T-helper 2 cell treated with Interferon-gamma antibody and Interleukin-4, amounts not matched to agents 5 μg/mL and 100 μg/mL, for 36 hours (primary cell): ENCODE measurements at regions not wholly inside any gene's neighbourhood (a gene's known extent, or its start where the extent isn't known, plus 50 kb on each side); places are given as distances from the start of the nearest gene placed in this dataset.
"Not testable (repeated sequence)": the region's sequence is repeated elsewhere in the genome, so short reads cannot be mapped to it uniquely, and the experiment has no call there.

ENCODE experiments used
- DNase-seq: peaks from one replicate; pipeline ENCODE4 v3.0.0; 2021; ENCODE audit warnings: low spot score
- H3K27ac Mint-ChIP-seq: one replicate; pipeline ENCODE4 v1.8.0; 2021; ENCODE audit warnings: mild to moderate bottlenecking, mixed read lengths
- H3K27me3 Mint-ChIP-seq: one replicate; pipeline ENCODE4 v1.8.0; 2021; ENCODE audit warnings: low read depth, mixed read lengths
- H3K36me3 Mint-ChIP-seq: one replicate; pipeline ENCODE4 v1.8.0; 2021; ENCODE audit warnings: low read depth, mixed read lengths
- H3K4me1 Mint-ChIP-seq: one replicate; pipeline ENCODE4 v1.8.0; 2021; ENCODE audit warnings: low read depth, mixed read lengths
- H3K4me3 Mint-ChIP-seq: one replicate; pipeline ENCODE4 v1.8.0; 2022; ENCODE audit warnings: mild to moderate bottlenecking, moderate library complexity, mixed read lengths
- H3K9me3 Mint-ChIP-seq: one replicate; pipeline ENCODE4 v1.8.0; 2021; ENCODE audit warnings: mixed read lengths

DNA sequence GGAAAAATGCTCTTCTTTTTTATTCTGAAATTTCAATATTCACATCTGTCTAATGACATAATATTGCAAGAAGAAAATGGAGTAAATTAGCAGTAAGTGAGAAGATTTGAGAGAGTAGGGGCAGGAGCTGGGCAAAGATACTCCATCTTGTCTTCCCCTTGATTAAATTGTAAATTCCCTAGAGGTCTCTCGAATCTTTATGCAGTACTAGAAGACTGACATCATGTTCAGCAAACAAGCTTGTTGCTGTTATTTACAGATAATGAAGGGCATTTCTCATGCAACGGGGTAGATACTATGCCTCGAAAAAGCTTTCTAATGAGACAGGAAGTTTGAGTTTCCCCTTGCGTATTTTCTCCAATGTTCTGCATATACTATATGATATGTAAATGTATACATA, 306.9 kb upstream of the PTCHD4 start:
- DNase-seq = no peak
- H3K9me3 Mint-ChIP-seq = peaks cover 6% of the 10 kb centered on the region
- H3K4me3 Mint-ChIP-seq = no peak overlapping the region
- no peaks in the 10 kb centered on the region for H3K36me3 Mint-ChIP-seq
- no peaks in the 10 kb centered on the region for H3K27me3 Mint-ChIP-seq
- no peak overlapping the region for H3K27ac Mint-ChIP-seq
- no peaks in the 10 kb centered on the region for H3K4me1 Mint-ChIP-seq

DNA sequence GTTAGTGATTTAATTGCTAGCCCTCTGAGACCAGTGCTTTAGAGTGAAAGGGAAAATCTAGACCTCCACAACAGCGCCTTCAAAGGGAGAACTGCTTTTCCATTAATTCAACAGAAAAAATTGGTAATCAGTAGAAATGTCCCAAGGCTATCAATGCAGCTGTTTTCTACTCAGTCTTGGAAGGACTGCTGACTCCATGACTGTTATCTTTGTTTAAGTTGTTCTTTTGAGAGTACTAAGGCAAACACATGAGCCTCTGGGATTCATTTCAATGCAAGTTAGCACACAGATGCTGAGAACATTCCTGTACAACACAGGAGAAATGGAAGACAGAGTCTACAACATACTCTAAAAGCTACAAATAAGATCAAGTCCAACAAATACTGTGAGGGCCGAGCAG, 301.7 kb upstream of the PTCHD4 start:
- H3K27ac Mint-ChIP-seq = no peak overlapping the region
- H3K36me3 Mint-ChIP-seq = no peaks in the 10 kb centered on the region
- no peaks in the 10 kb centered on the region for H3K9me3 Mint-ChIP-seq
- no peaks in the 10 kb centered on the region for H3K27me3 Mint-ChIP-seq
- no peak overlapping the region for H3K4me3 Mint-ChIP-seq
- no peak for DNase-seq
- H3K4me1 Mint-ChIP-seq = no peaks in the 10 kb centered on the region

DNA sequence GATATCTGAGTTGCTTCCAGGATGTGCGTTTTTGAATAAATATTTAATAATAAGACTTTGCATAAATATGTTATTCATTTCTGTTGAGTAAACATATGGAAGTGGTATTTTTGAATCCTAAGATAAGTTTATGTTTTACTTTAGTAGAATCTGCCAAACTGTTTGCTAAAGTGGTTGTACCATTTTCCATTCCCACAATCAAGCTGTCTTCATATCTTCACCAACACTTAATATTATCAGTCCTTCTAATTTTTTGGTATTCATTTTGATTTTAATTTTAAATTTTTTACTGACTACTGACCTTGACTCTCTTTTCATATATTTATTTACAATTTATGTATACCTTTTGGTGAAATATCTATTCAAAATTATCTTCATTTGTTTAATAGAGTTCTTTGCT, 293.9 kb upstream of the PTCHD4 start:
- H3K27me3 Mint-ChIP-seq = no peaks in the 10 kb centered on the region
- peaks cover 14% of the 10 kb centered on the region for H3K9me3 Mint-ChIP-seq
- no peak overlapping the region for H3K27ac Mint-ChIP-seq
- no peak for DNase-seq
- no peaks in the 10 kb centered on the region for H3K36me3 Mint-ChIP-seq
- no peak overlapping the region for H3K4me3 Mint-ChIP-seq
- no peaks in the 10 kb centered on the region for H3K4me1 Mint-ChIP-seq

DNA sequence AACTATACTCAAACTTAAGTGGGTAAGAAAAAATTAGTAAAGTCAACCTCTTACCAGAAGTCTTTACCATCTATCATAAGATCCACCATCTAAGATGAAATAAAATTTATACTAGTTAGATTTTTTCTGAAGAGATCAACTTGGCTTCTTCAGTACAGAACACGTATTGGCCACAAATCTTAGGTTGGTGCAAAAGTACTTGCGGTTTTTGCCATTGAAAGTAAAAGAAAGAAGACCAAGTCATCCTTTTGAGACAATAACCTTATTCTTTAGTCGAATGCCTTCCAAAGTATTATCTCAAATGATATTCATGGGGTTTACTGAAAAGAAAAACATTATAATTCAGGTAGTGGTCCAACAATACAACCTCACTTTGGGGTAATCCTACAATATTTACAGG, 292.6 kb upstream of the PTCHD4 start:
- Mint-ChIP-seq H3K36me3 (no peaks in the 10 kb centered on the region), H3K27ac (no peak overlapping the region), H3K27me3 (no peaks in the 10 kb centered on the region), H3K4me3 (no peak overlapping the region), H3K9me3 (peaks cover 21% of the 10 kb centered on the region), H3K4me1 (no peaks in the 10 kb centered on the region)
- DNase-seq = no peak

DNA sequence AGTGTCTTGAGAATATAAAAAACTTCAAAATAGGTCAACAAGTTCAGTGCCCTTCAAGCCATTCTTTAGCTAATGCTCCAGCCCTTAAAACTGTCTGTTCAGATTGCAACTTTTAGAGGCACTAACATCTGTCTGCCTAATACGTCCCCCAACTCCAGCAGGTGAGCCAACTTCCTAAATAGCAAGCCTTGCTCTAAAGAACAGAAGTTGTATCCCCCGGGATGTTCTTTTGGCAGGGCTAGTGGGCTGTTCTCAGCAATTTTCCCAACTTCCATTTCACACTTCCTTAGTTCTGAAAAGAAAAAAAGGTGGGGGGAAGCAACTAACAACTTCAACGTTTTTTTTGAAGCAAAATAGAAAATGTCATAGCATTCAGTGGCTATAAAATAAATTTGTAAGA, 290.0 kb upstream of the PTCHD4 start:
- no peaks in the 10 kb centered on the region for H3K36me3 Mint-ChIP-seq
- H3K4me1 Mint-ChIP-seq = no peaks in the 10 kb centered on the region
- no peak for DNase-seq
- H3K27me3 Mint-ChIP-seq = no peaks in the 10 kb centered on the region
- no peak overlapping the region for H3K27ac Mint-ChIP-seq
- peaks cover 25% of the 10 kb centered on the region for H3K9me3 Mint-ChIP-seq
- no peak overlapping the region for H3K4me3 Mint-ChIP-seq

DNA sequence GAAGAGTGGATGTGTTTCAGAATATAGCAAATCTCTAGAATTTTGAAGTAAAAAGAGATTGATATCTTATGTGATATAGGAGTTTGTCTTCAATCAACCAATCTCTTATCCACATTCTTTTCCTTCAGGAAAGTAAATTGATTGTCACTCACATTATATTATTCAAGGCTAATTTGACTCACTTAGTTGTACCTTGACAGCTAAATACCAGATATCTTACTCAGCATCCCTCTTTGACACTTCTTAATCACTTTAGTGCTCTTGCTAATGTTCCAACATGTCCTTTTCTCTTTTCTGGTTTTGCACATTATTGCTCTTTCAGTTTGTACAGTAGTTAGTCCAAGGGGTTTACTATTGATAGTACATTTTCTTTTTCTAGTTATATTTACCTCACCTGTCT, 286.9 kb upstream of the PTCHD4 start:
- H3K9me3 Mint-ChIP-seq = peaks cover 19% of the 10 kb centered on the region
- no peaks in the 10 kb centered on the region for H3K36me3 Mint-ChIP-seq
- no peak overlapping the region for H3K4me3 Mint-ChIP-seq
- no peak overlapping the region for H3K27ac Mint-ChIP-seq
- no peaks in the 10 kb centered on the region for H3K27me3 Mint-ChIP-seq
- no peak for DNase-seq
- no peaks in the 10 kb centered on the region for H3K4me1 Mint-ChIP-seq

DNA sequence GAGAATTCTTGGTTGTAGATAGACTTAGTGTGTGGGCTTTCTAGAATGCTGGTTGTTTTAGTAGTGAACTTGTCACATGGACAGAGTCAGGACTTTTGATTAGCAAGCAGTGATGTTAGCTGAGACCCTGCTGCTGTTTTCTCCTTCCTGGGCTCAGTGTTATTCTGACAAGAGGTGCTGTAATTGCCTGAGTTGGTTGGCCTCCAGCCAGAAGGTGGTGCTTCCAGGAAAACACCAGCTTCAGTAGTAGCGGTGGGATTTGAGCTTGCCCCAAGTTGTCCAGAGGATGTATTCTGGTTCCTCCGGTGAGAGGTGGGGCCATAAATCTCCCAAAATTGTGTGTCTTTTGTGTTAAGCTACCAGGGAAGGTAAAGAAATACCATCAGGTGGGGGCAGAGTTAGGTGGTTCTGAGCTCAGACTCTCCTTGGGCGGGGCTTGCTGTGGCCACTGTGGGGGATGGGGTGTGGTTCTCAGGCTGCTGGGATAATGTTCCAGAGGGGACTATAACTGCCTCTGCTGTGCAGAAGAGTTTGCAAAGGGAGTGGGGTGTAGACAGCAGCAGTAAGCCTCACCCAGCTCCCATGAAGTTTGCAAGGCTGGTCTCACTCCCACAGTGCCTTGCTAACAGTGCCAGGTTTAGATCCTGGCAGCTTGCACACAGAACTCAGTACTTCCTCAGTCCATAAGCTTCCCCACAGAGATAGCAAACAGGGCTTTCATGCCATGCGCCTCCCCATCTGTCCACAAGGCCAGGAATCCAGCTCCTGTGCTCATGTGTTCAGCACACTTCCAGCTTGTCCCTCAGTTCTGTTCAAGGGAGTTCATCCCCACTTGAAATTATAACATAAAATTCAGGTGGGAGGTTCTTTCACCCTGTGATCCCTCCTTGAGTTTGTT, 278.4 kb upstream of the PTCHD4 start:
- DNase-seq = no peak
- H3K36me3 Mint-ChIP-seq = no peaks in the 10 kb centered on the region
- peaks cover 20% of the 10 kb centered on the region for H3K9me3 Mint-ChIP-seq
- no peaks in the 10 kb centered on the region for H3K4me1 Mint-ChIP-seq
- H3K27me3 Mint-ChIP-seq = no peaks in the 10 kb centered on the region
- H3K27ac Mint-ChIP-seq = no peak overlapping the region
- H3K4me3 Mint-ChIP-seq = no peak overlapping the region

DNA sequence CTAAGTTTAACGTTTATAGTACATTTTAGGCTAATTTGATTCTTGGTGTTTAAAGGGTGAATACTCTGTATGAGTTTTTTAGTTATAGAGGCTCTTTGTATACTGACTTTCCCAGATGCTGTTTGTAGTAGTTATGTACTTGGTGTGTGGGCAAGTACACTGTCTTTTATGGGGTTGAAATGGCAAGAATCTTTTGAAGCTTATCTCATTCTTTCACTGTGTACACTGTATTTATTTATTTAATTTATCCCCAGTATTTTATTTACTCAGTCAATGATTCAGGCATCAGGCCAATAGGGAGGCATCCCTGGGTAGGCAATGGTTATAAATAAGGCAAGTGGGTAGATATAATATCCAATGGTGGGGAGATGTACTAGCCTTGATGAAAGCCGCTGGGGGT, 277.0 kb upstream of the PTCHD4 start:
- no peak overlapping the region for H3K4me3 Mint-ChIP-seq
- H3K9me3 Mint-ChIP-seq = peaks cover 23% of the 10 kb centered on the region
- H3K4me1 Mint-ChIP-seq = no peaks in the 10 kb centered on the region
- no peak overlapping the region for H3K27ac Mint-ChIP-seq
- H3K36me3 Mint-ChIP-seq = no peaks in the 10 kb centered on the region
- H3K27me3 Mint-ChIP-seq = no peaks in the 10 kb centered on the region
- DNase-seq = no peak

DNA sequence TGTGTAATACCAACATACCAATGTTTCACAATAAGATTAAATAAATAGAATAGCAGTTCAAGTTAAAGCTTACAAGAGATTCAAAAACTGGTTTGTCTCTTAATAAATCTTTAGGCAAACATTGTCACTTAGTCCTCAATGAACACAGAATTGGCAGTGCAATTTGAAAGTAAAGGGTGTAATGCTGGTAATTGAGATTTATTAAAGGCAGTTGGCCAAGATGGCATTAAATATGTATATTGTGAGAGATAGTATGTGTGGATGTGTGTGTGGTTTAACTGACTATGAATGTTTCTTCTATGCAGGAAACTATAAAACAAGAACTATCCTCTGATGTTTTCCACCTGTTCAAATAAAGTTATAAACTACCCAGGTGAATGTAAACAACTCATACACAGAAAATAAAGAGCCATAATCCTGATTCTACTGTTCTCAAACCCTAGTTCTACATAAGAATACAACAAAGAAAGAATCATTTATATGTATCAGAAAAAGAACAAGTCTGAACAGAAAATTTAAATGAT, 267.9 kb upstream of the PTCHD4 start:
- H3K36me3 Mint-ChIP-seq = no peaks in the 10 kb centered on the region
- no peak overlapping the region for H3K4me3 Mint-ChIP-seq
- no peaks in the 10 kb centered on the region for H3K4me1 Mint-ChIP-seq
- DNase-seq = no peak
- H3K27me3 Mint-ChIP-seq = no peaks in the 10 kb centered on the region
- peaks cover 7% of the 10 kb centered on the region for H3K9me3 Mint-ChIP-seq
- no peak overlapping the region for H3K27ac Mint-ChIP-seq

DNA sequence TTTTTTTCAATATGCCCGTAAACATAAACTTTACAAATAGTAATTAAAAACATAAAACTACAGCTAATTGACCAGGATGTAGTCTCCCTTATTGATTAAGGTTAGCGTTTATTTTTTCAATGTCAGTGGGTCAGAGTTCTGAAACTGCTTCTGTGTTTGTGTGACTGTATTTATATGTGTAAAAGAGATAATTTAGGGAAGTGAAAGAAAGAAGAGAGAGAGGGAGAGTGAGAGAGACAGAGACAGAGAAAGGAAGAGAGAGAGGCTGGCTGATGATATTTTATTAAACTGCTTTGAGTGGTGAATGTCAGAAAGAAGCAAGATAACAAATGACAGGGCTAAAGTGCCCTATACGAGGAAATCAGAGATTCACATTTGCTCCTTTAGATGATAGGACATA, 266.1 kb upstream of the PTCHD4 start:
- H3K36me3 Mint-ChIP-seq = no peaks in the 10 kb centered on the region
- H3K9me3 Mint-ChIP-seq = peaks cover 7% of the 10 kb centered on the region
- H3K27ac Mint-ChIP-seq = no peak overlapping the region
- no peaks in the 10 kb centered on the region for H3K27me3 Mint-ChIP-seq
- no peak for DNase-seq
- no peaks in the 10 kb centered on the region for H3K4me1 Mint-ChIP-seq
- H3K4me3 Mint-ChIP-seq = no peak overlapping the region

DNA sequence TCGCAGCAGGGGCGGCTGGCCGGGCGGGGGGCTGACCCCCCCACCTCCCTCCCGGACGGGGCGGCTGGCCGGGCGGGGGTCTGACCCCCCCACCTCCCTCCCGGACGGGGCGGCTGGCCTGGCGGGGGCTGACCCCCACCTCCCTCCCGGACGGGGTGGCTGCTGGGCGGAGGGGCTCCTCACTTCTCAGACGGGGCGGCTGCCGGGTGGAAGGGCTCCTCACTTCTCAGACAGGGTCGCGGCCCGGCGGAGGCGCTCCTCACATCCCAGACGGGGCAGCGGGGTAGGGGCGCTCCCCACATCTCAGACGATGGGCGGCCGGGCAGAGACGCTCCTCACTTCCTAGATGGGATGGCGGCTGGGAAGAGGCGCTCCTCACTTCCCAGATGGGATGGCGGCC, 260.2 kb upstream of the PTCHD4 start:
- not testable (repeated sequence) for DNase-seq, H3K4me1 Mint-ChIP-seq, H3K4me3 Mint-ChIP-seq, H3K27me3 Mint-ChIP-seq, H3K27ac Mint-ChIP-seq, H3K36me3 Mint-ChIP-seq
- H3K9me3 Mint-ChIP-seq = peaks cover 10% of the 10 kb centered on the region

DNA sequence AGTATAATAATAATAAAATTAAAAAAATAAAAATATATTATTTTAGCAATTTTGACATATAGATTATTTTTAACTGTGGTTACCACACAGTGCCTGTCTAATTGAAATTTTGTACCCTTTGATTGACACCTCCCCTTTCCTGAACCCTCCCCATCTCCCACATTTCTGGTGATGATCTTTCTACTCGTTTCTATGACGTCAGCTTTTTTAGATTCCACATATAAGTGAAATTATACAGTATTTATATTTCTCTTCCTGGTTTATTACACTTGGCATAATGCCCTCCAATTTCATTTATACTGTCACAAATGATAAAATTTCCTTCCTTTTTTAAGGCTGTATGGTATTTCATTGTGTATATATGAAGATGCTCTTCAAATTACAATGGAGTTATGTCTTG, 258.1 kb upstream of the PTCHD4 start:
- no peaks in the 10 kb centered on the region for H3K27me3 Mint-ChIP-seq
- H3K36me3 Mint-ChIP-seq = no peaks in the 10 kb centered on the region
- no peak overlapping the region for H3K4me3 Mint-ChIP-seq
- no peak for DNase-seq
- peaks cover 10% of the 10 kb centered on the region for H3K9me3 Mint-ChIP-seq
- H3K27ac Mint-ChIP-seq = no peak overlapping the region
- H3K4me1 Mint-ChIP-seq = no peaks in the 10 kb centered on the region

DNA sequence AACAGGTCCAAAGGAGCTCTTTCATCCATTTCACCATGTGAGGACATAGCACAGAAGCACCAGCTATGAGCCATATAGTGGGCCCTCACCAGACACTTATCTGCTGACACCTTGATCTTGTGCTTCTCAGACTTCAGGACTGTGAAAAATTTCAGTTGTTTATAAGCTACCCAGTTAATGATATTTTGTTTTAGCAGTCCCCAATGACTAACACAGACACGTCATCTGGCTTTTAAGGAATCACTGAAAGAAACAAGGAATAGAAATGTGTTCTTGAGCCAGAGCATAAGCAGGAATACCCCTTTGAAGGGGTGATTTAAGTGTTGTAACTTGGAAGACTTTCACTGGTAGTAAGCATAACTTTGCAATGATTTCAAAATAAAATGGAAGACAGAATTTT, 214.7 kb upstream of the PTCHD4 start:
- H3K9me3 Mint-ChIP-seq = peaks cover 4% of the 10 kb centered on the region
- no peak overlapping the region for H3K4me3 Mint-ChIP-seq

DNA sequence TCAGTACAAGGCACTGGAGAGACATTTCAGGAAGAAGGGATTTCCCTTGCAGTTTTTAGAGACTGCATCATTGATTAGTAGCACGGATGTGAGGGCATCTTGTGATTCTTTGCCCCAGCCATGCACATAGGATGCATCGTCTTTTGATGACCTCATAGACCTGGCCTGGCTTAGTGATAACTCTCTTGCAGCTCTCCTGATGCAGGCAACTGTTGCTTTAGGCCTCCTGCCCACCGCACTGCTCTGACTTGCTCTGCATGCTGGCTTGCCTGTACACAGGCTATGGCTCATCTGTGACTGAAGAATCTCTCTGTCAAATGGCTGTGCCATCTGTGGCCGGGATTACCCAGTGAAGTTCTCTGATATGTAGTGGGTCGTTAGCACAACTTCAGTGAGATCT, 207.7 kb upstream of the PTCHD4 start:
- no peak for DNase-seq
- Mint-ChIP-seq H3K4me3 (no peak overlapping the region), H3K27ac (no peak overlapping the region), H3K4me1 (no peaks in the 10 kb centered on the region), H3K9me3 (peaks cover 7% of the 10 kb centered on the region), H3K36me3 (no peaks in the 10 kb centered on the region), H3K27me3 (no peaks in the 10 kb centered on the region)

More for the DNA sequence above, 214.7 kb upstream of the PTCHD4 start:
- no peak for DNase-seq
- H3K27ac Mint-ChIP-seq = no peak overlapping the region
- H3K36me3 Mint-ChIP-seq = no peaks in the 10 kb centered on the region
- H3K4me1 Mint-ChIP-seq = no peaks in the 10 kb centered on the region
- H3K27me3 Mint-ChIP-seq = no peaks in the 10 kb centered on the region

DNA sequence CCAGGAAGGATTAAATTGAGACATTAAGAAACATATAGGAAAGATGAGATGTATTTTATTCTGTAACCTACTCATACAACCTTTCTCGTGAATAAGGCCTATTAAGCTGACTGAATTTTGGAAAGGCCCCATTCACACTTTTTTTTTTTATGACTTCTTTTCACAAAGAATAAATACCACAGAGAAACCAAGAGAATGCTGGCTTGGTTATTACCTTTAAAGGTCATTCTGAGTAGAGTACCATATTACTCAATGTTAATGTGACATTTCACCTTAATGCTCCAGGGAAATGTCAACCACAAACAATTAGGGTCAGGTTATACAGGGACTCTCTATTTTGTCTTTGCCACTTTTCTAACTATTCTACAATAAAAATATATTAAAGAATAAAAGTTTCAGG, 204.9 kb upstream of the PTCHD4 start:
- H3K9me3 Mint-ChIP-seq = peaks cover 7% of the 10 kb centered on the region
- DNase-seq = no peak
- no peak overlapping the region for H3K27ac Mint-ChIP-seq
- no peak overlapping the region for H3K4me3 Mint-ChIP-seq
- H3K27me3 Mint-ChIP-seq = no peaks in the 10 kb centered on the region
- no peaks in the 10 kb centered on the region for H3K4me1 Mint-ChIP-seq
- H3K36me3 Mint-ChIP-seq = no peaks in the 10 kb centered on the region
